ENCODE measurements at regions not wholly inside any gene's neighbourhood (a gene's known extent, or its start where the extent isn't known, plus 50 kb on each side); places are given as distances from the start of the nearest gene placed in this dataset.

DNA sequence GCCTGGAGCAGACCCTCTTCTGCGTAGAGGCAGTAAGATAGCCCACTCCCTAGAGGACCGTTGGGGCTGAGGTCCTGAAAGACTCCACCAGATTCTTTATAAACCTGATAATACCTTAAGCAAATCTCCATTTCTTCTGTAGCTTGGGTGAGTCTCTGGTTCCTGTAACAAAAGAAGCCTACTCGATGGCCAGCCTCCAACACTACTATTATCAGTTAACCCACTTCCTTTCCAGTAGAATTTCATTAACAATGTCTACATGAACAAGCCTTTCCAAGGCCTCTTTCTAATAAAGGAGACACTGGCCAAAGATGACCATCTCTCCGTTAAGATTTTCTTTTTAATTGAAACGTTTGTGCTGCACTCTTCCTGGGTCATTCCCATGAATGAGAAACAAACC lies 201.7 kb upstream of the KCTD7 start:
- H3K27me3 ChIP-seq (ENCODE audit: control insufficient read depth, insufficient read depth, low read length) = no peaks in the 10 kb centered on the region
- no peak overlapping the region for H2BK5ac ChIP-seq (ENCODE audit: low read depth, low read length, poor library complexity, severe bottlenecking)
- H3K4me2 ChIP-seq (ENCODE audit: low read depth, low read length) = no peak overlapping the region
- H3K14ac ChIP-seq (replicated peaks; ENCODE audit: low read depth, low read length) = no peak overlapping the region
- DNase-seq (no peak), ATAC-seq (ENCODE audit: low read depth) (no peak)
- H4K5ac ChIP-seq (ENCODE audit: low read depth, low read length) = no peak overlapping the region
- H2BK120ac ChIP-seq (ENCODE audit: low read depth, low read length) = no peak overlapping the region
- H3K36me3 ChIP-seq (ENCODE audit: control insufficient read depth, insufficient read depth, low read length) = no peaks in the 10 kb centered on the region; the same call in 1 of the 2 replicates
- H3K18ac ChIP-seq (ENCODE audit: low read depth, low read length) = no peak overlapping the region
- intact Hi-C loops (cut with micrococcal nuclease) (no loop called here), dilution Hi-C loops (cut with HindIII; ENCODE audit: low sequenced_read_pairs, unreplicated experiment) (no loop called here), in situ Hi-C loops (cut with MboI; ENCODE audit: low sequenced_read_pairs) (no loop called here)
- no peak overlapping the region for H3K4me3 ChIP-seq (ENCODE audit: insufficient read depth, low read depth, low read length)
- POLR2A ChIA-PET (ENCODE audit: unreplicated experiment) = no interaction called here
- H2AFZ ChIP-seq (replicated peaks; ENCODE audit: low read length, poor library complexity) = no peak overlapping the region
- no peak overlapping the region for H3K23ac ChIP-seq (ENCODE audit: low read depth, low read length)
- no peak overlapping the region for H2BK20ac ChIP-seq (ENCODE audit: low read depth, low read length)
- H4K20me1 ChIP-seq (ENCODE audit: insufficient read depth, low read length) = no peaks in the 10 kb centered on the region
- no peak overlapping the region for H3K4ac ChIP-seq (ENCODE audit: low read depth, low read length)
- no peak overlapping the region for H3K27ac ChIP-seq (ENCODE audit: insufficient read depth, low read length)
- no peak overlapping the region for H2AK5ac ChIP-seq (ENCODE audit: low read depth, low read length)
- no peak overlapping the region for H4K91ac ChIP-seq (ENCODE audit: insufficient read depth, low read depth, low read length)
- peaks cover 4% of the 10 kb centered on the region; the same call in 1 of the 2 replicates for H3K4me1 ChIP-seq (ENCODE audit: control insufficient read depth, insufficient read depth, low read length)
- TF ChIP-seq USF2 (IDR thresholded peaks at IDR 0.05; ENCODE audit: low read depth, low read length) (no peak), POLR2A (IDR thresholded peaks at IDR 0.05; ENCODE audit: low read depth, low read length) (no peak), MAZ (IDR thresholded peaks at IDR 0.05; ENCODE audit: borderline replicate concordance, low read depth, low read length) (no peak), BHLHE40 (IDR thresholded peaks at IDR 0.05; ENCODE audit: low read depth, low read length) (no peak), SMC3 (IDR thresholded peaks at IDR 0.05; ENCODE audit: low read depth, low read length) (no peak), CEBPB (IDR thresholded peaks at IDR 0.05; ENCODE audit: low read depth, low read length) (no peak), RFX5 (IDR thresholded peaks at IDR 0.05; ENCODE audit: low read depth, low read length) (no peak), FOS (IDR thresholded peaks at IDR 0.05; ENCODE audit: low read depth, low read length) (no peak)
- TF ChIP-seq, protein P1, sequence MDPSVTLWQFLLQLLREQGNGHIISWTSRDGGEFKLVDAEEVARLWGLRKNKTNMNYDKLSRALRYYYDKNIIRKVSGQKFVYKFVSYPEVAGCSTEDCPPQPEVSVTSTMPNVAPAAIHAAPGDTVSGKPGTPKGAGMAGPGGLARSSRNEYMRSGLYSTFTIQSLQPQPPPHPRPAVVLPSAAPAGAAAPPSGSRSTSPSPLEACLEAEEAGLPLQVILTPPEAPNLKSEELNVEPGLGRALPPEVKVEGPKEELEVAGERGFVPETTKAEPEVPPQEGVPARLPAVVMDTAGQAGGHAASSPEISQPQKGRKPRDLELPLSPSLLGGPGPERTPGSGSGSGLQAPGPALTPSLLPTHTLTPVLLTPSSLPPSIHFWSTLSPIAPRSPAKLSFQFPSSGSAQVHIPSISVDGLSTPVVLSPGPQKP (IDR thresholded peaks at IDR 0.05; ENCODE audit: borderline replicate concordance, low read depth, low read length) = no peak
- TF ChIP-seq, protein P2, sequence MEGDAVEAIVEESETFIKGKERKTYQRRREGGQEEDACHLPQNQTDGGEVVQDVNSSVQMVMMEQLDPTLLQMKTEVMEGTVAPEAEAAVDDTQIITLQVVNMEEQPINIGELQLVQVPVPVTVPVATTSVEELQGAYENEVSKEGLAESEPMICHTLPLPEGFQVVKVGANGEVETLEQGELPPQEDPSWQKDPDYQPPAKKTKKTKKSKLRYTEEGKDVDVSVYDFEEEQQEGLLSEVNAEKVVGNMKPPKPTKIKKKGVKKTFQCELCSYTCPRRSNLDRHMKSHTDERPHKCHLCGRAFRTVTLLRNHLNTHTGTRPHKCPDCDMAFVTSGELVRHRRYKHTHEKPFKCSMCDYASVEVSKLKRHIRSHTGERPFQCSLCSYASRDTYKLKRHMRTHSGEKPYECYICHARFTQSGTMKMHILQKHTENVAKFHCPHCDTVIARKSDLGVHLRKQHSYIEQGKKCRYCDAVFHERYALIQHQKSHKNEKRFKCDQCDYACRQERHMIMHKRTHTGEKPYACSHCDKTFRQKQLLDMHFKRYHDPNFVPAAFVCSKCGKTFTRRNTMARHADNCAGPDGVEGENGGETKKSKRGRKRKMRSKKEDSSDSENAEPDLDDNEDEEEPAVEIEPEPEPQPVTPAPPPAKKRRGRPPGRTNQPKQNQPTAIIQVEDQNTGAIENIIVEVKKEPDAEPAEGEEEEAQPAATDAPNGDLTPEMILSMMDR (conservative IDR thresholded peaks at IDR 0.05; ENCODE audit: low read depth, low read length) = no peak
- no peak overlapping the region for H3K9ac ChIP-seq (ENCODE audit: low read depth, low read length)
- 80% methylated on average over 1 of the region's 5 CpGs; no CpG with 5 or more reads in 1 of the 2 experiments for WGBS, 2 experiments (ENCODE audit: extremely low coverage in 2 of 2, insufficient read length in 1 of 2)
- H3K56ac ChIP-seq (ENCODE audit: extremely low read depth, insufficient read depth, low read length) = no peak overlapping the region
- H2AK9ac ChIP-seq (replicated peaks; ENCODE audit: low read depth, low read length, poor library complexity) = no peak overlapping the region
- H3K9me3 ChIP-seq (ENCODE audit: control insufficient read depth, insufficient read depth, low read length) = no peaks in the 10 kb centered on the region
- CTCF ChIA-PET = no interaction called here
- H3K9me1 ChIP-seq (ENCODE audit: insufficient read depth, low read length) = 0 out of 2 replicates have a peak, but pooled peaks cover 4% of the 10 kb centered on the region
- no peak overlapping the region for H2BK15ac ChIP-seq (ENCODE audit: low read depth, low read length)
- H4K8ac ChIP-seq (ENCODE audit: low read depth in 2 of 2, low read length in 2 of 2) = no peak overlapping the region
- no peaks in the 10 kb centered on the region for H3K79me1 ChIP-seq (ENCODE audit: low read depth in 1 of 2, low read length in 2 of 2)
- BruUV-seq (replicated peaks) = no TSS peak
